ENCODE measurements at regions not wholly inside any gene's neighbourhood (a gene's known extent, or its start where the extent isn't known, plus 50 kb on each side); places are given as distances from the start of the nearest gene placed in this dataset.

DNA sequence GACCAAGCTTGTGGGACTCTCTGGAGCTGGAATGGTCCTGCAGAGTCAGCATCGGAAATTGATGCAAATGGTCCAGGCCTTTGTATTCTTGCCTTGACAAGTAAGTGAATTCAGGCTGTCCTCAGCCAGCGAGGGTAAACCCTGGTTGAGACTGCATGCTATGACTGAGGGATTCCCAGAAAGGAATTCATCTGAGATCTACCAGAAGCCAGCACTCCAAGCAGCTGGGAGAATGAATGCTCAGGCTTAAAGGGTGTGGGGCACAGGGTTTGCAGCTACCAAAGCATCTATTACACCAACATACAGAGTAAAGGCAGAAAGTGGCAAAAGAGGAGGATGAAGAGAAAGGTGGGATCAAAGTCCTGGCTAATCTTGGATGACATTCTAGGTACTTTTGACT lies 257.0 kb upstream of the LYPLAL1 start:
- WGBS, 2 donors: 72 to 83% methylated on average over 2 of the region's 2 CpGs
- intact Hi-C loops (cut with DNase I): no loop called here
- no peaks in the 10 kb centered on the region for H3K36me3 ChIP-seq
- H3K27me3 ChIP-seq: no peaks in the 10 kb centered on the region
- no peaks in the 10 kb centered on the region for H3K9me3 ChIP-seq
- no peak overlapping the region for H3K4me3 ChIP-seq
- H3K27ac ChIP-seq: no peak overlapping the region
- no peaks in the 10 kb centered on the region for H3K4me1 ChIP-seq
- no peak for DNase-seq
- TF ChIP-seq CTCF (IDR thresholded peaks at IDR 0.05): no peak
- TF ChIP-seq POLR2A (IDR thresholded peaks at IDR 0.05): no peak

- H3K4me3 ChIP-seq: no peak overlapping the region
- intact Hi-C loops (cut with DNase I): no loop called here
- no peaks in the 10 kb centered on the region for H3K36me3 ChIP-seq
- no peaks in the 10 kb centered on the region for H3K27me3 ChIP-seq
- WGBS, 2 donors: 42 to 66% methylated on average over 1 of the region's 1 CpG
- H3K27ac ChIP-seq: no peak overlapping the region
- TF ChIP-seq CTCF (IDR thresholded peaks at IDR 0.05): no peak
- no peak for TF ChIP-seq POLR2A (IDR thresholded peaks at IDR 0.05)
- no peaks in the 10 kb centered on the region for H3K9me3 ChIP-seq
- DNase-seq: no peak
- H3K4me1 ChIP-seq: no peaks in the 10 kb centered on the region
These were observed 256.0 kb upstream of the LYPLAL1 start for GRCh38 chr1:218917656-218918055.

GRCh38 chr1:218925777-218926176 lies 247.9 kb upstream of the LYPLAL1 start:
- Histone ChIP-seq H3K27ac (no peak overlapping the region), H3K27me3 (no peaks in the 10 kb centered on the region), H3K36me3 (no peaks in the 10 kb centered on the region), H3K4me3 (no peak overlapping the region), H3K4me1 (no peaks in the 10 kb centered on the region), H3K9me3 (no peaks in the 10 kb centered on the region)
- 69 to 72% methylated on average over 2 of the region's 2 CpGs for WGBS, 2 donors
- no peak for DNase-seq
- TF ChIP-seq POLR2A (IDR thresholded peaks at IDR 0.05) (no peak), CTCF (IDR thresholded peaks at IDR 0.05) (no peak)
- intact Hi-C loops (cut with DNase I): no loop called here

GRCh38 chr1:218926631-218927030 lies 247.0 kb upstream of the LYPLAL1 start:
- H3K4me3 ChIP-seq: no peak overlapping the region
- no peaks in the 10 kb centered on the region for H3K4me1 ChIP-seq
- no peak overlapping the region for H3K27ac ChIP-seq
- H3K27me3 ChIP-seq: no peaks in the 10 kb centered on the region
- no peaks in the 10 kb centered on the region for H3K9me3 ChIP-seq
- DNase-seq: no peak
- WGBS, 2 donors: 60 to 94% methylated on average over 2 of the region's 2 CpGs
- TF ChIP-seq CTCF (IDR thresholded peaks at IDR 0.05) (no peak), POLR2A (IDR thresholded peaks at IDR 0.05) (no peak)
- intact Hi-C loops (cut with DNase I): no loop called here
- no peaks in the 10 kb centered on the region for H3K36me3 ChIP-seq

DNA sequence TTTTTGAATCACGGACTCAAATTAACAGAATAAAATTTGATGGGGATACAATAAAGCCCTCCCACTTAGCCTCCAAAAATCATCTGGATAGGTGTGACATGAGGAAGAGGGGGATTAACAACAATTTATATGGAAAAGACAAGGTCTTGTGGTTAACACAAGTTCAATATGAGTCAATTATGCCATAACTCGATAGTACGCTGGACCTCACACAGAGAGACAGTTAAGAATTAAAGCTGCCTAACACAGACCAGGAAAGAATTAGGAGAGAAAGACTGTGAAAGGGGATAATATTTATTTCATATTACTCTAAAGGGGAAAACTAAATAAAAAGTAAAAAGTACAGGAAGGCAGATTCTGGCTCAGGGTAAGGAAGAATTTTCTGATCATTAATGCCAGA lies 243.7 kb upstream of the LYPLAL1 start:
- TF ChIP-seq CTCF (IDR thresholded peaks at IDR 0.05) (no peak), POLR2A (IDR thresholded peaks at IDR 0.05) (no peak)
- Histone ChIP-seq H3K27me3 (no peaks in the 10 kb centered on the region), H3K9me3 (no peaks in the 10 kb centered on the region), H3K4me3 (no peak overlapping the region), H3K4me1 (no peaks in the 10 kb centered on the region), H3K36me3 (no peaks in the 10 kb centered on the region), H3K27ac (no peak overlapping the region)
- DNase-seq: no peak
- WGBS, 2 donors: 87 to 94% methylated on average over 3 of the region's 3 CpGs
- intact Hi-C loops (cut with DNase I): no loop called here

Measured in esophagus squamous epithelium (tissue), 5 donors.